BLaER1 treated with 17β-estradiol and CSF1 and Interleukin-3, amounts not matched to agents 10 nM and 100 nM (cell line): ENCODE measurements at regions not wholly inside any gene's neighbourhood (a gene's known extent, or its start where the extent isn't known, plus 50 kb on each side); places are given as distances from the start of the nearest gene placed in this dataset.

Experiments used
- H3K27ac ChIP-seq, 11 experiments: shearing (Covaris generic); formaldehyde crosslinking; 2 replicates each; pipeline ENCODE4 v1.8.1; 2022
- H3K27me3 ChIP-seq, 11 experiments: shearing (Covaris generic); formaldehyde crosslinking; 2 replicates each; pipeline ENCODE4 v1.8.1; 2022
- H3K36me3 ChIP-seq, 11 experiments: shearing (Covaris generic); formaldehyde crosslinking; 2 replicates each; pipeline ENCODE4 v1.8.1; 2022
- H3K4me1 ChIP-seq, 10 experiments: shearing (Covaris generic); formaldehyde crosslinking; 2 replicates each; pipeline ENCODE4 v1.8.1; 2022
- H3K4me2 ChIP-seq, 11 experiments: shearing (Covaris generic); formaldehyde crosslinking; 2 replicates each; pipeline ENCODE4 v1.8.1; 2022
- H3K4me3 ChIP-seq, 10 experiments: shearing (Covaris generic); formaldehyde crosslinking; 2 replicates each; pipeline ENCODE4 v1.8.1; 2022
- H3K9ac ChIP-seq, 11 experiments: shearing (Covaris generic); formaldehyde crosslinking; 2 replicates each; pipeline ENCODE4 v1.8.1; 2022
- H3K9me3 ChIP-seq, 11 experiments: shearing (Covaris generic); formaldehyde crosslinking; replicated peaks in 1 of 11; 2 replicates each; pipeline ENCODE4 v1.8.1; 2022
- H4K20me1 ChIP-seq, 11 experiments: shearing (Covaris generic); formaldehyde crosslinking; 2 replicates each; pipeline ENCODE4 v1.8.1; 2022
- Cebpa-rat ChIP-seq, 11 experiments: shearing (Covaris generic); IDR thresholded peaks; 2 replicates each; pipeline ENCODE4 v1.8.1; 2022

DNA sequence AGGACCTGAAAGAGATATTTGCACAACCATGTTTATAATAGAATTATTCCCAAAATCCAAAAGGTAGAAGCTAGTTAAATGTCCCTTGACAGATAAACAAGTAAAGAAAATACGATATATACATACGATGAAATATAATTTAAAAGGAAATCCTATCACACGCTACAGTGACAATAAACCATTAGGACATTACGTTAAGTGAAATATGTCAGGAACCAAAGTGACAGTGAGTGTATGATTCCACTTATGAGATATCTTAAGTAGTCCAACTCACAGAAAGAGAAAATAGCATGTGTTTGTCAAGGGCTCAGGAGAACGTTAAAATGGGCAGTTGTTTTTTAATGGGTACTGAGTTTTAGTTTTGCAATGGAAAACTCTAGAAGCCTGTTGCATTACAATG is 212.7 kb upstream of the PMFBP1 start:
- no peak overlapping the region for H3K4me3 ChIP-seq
- H3K4me2 ChIP-seq: no peak overlapping the region

DNA sequence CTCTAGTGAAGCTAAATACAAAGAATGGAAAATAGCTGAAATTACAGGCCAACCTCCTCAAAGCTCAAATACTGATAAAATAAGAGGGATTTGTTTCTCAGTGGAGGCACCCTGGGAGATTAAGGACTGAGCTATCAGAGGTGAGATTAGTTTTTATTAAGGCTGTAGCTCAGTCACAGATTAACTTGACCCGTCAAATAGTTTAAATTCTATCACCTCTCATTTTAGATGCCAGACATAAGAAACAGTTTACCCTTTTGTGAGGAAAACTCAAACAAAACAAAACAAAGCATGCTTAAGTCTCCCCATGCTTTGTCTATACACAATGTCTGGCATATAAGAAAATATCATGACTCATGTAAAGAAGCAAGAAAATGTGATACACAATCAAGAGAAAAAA is 208.3 kb upstream of the PMFBP1 start:
- Histone ChIP-seq H3K4me2 (no peak overlapping the region), H3K4me1 (no peaks in the 10 kb centered on the region), H3K4me3 (no peak overlapping the region), H3K9me3 (peaks cover 0 to 13% (median 0%) of the 10 kb centered on the region in 11 experiments; a peak in 1 of 22 replicates), H4K20me1 (no peaks in the 10 kb centered on the region), H3K36me3 (no peaks in the 10 kb centered on the region), H3K27me3 (no peaks in the 10 kb centered on the region), H3K27ac (no peak overlapping the region), H3K9ac (no peak overlapping the region)
- no peak for TF ChIP-seq Cebpa-rat (IDR thresholded peaks at IDR 0.05)

More for the DNA sequence above, 212.7 kb upstream of the PMFBP1 start:
- no peak for TF ChIP-seq Cebpa-rat (IDR thresholded peaks at IDR 0.05)
- Histone ChIP-seq H3K36me3 (peaks cover 0 to 12% (median 2%) of the 10 kb centered on the region in 11 experiments; a peak in 5 of 22 replicates), H3K27ac (no peak overlapping the region), H3K9me3 (peaks cover 0 to 43% (median 15%) of the 10 kb centered on the region in 11 experiments; a peak in 18 of 22 replicates), H3K9ac (no peak overlapping the region), H3K27me3 (no peaks in the 10 kb centered on the region), H3K4me1 (no peaks in the 10 kb centered on the region), H4K20me1 (no peaks in the 10 kb centered on the region)

DNA sequence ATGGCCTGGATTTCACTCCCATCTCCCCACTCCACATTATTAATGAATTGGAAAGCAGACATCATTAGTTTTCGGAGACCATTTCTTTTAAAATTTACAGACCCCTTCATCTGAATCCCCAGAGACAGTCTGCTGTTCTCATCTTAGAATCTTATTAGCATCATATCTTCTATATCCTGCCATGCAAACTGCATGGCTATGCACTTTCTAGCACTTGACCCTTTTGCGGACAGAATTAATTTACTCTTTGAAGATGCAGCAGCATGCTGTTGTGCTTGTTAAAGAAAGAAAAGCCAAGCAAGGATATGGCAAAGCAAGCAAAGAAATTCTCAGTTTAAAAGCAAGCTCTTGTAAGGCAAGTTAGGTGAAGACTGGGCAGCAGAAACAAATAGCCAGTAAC is 201.2 kb upstream of the PMFBP1 start:
- no peak for TF ChIP-seq Cebpa-rat (IDR thresholded peaks at IDR 0.05)
- no peaks in the 10 kb centered on the region for H3K27me3 ChIP-seq
- H3K9me3 ChIP-seq: peaks cover 0 to 8% (median 0%) of the 10 kb centered on the region in 11 experiments; a peak in 5 of 22 replicates
- no peaks in the 10 kb centered on the region for H4K20me1 ChIP-seq
- no peak overlapping the region for H3K27ac ChIP-seq
- no peak overlapping the region for H3K9ac ChIP-seq
- H3K4me1 ChIP-seq: peaks cover 6 to 18% (median 15%) of the 10 kb centered on the region in 10 experiments; a peak in 17 of 20 replicates
- H3K4me3 ChIP-seq: no peak overlapping the region
- H3K36me3 ChIP-seq: 0 out of 22 replicates have a peak, but pooled peaks cover 0 to 8% (median 0%) of the 10 kb centered on the region in 11 experiments
- H3K4me2 ChIP-seq: no peak overlapping the region

DNA sequence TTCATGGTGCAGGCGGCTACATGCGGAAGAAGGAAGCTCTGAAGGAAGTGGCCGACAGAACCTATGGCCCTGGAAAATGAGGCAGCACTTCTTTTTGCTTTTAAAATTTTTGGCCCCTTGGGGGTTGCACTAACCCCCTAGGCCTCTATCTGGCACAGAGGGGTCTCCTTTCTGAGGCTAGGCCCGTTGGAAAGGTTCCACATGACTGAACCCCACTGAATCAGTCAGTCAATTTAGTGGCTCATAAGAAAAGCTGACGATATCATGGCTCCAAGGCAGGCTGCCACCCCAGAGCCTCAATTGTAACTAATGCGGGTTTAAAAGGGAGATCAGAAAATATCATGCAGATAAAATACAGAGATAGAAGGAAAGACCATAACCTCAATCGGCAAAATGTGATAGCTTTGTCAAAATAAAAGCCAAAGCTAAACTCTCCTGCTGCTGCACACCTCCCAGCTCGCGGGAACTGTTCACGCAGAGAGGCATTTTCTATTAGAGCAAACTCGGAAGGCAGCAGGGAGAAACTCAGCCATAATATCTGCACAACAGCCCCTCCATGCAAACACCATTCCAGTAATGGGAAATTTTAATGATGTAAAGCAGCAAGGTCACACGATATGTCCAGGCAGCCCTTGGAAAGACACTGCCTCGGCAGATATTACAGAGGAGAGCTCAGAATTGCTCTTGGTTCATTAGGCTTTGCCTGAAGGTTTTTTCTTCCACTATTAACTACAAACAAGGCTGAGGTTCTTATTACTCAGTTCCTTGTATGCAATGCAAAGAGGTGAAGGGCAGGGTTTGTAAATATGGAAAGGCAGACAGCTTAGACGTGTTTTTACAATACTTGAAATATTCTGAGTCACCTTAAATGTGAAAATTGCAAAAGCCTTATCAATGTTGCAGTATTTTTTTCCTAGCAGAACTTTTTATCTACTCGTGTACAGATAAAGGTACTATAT is 200.4 kb upstream of the PMFBP1 start:
- 0 out of 22 replicates have a peak, but pooled peaks of 1 of the 11 experiments have one; percentile 1 for TF ChIP-seq Cebpa-rat (IDR thresholded peaks at IDR 0.05)
- H3K27ac ChIP-seq: peak overlapping the region in 4 of 11 experiments; percentile 3 to 52 (median 40); a peak in 6 of 22 replicates

DNA sequence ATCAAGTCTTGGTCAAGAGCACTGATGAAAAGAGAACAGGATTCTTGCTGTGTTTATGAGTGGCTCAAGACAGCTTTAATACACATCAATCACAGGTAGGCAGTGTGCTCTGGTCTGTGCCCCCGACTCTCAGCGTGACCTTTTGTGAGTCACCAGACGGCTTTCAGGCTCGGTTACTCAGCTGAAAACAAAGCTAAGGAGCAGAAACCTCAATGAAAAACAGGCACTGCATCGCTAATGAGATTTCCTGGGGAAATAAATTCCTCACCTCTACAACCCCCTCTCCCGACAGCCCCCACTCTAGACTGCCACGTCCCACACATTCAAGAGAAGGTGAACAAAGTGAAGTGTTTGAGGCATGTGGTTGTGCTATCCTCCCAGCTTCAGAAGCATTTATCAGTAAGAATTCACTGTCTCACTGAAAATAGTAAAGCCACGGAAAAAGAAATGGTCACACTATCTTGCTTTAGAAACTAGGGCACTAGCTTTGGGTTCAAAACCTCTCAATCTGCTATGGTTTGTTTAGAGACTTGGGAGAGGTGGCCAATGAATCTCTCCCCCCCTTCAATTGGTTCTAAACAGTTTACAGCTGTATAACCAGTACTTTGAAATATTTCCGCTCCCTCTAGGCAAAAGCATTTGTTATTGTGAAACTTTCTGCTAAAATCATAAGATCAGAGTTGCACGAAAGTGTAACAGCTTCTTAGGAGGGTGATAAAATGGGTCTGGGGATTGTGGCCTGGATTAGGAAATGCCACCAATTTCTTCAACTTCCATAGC is 199.5 kb upstream of the PMFBP1 start:
- H3K9me3 ChIP-seq: peaks cover 7 to 20% (median 12%) of the 10 kb centered on the region in 11 experiments; a peak in 19 of 22 replicates
- TF ChIP-seq Cebpa-rat (IDR thresholded peaks at IDR 0.05): peak in 2 of 11 experiments; percentile 44 to 63; a peak in 2 of 22 replicates
- 0 out of 22 replicates have a peak, but pooled peaks cover 0 to 8% (median 0%) of the 10 kb centered on the region in 11 experiments for H3K36me3 ChIP-seq
- H4K20me1 ChIP-seq: no peaks in the 10 kb centered on the region
- peaks cover 6 to 18% (median 15%) of the 10 kb centered on the region in 10 experiments; a peak in 17 of 20 replicates for H3K4me1 ChIP-seq
- peak overlapping the region in 7 of 11 experiments; percentile 1 to 52 (median 19); a peak in 7 of 22 replicates for H3K27ac ChIP-seq
- H3K27me3 ChIP-seq: no peaks in the 10 kb centered on the region
- peak overlapping the region; percentile 24 to 58 (median 46) for H3K4me2 ChIP-seq
- H3K9ac ChIP-seq: no peak overlapping the region
- no peak overlapping the region for H3K4me3 ChIP-seq

More for the DNA sequence above, 200.4 kb upstream of the PMFBP1 start:
- H3K9ac ChIP-seq: no peak overlapping the region
- H3K4me3 ChIP-seq: no peak overlapping the region
- H4K20me1 ChIP-seq: no peaks in the 10 kb centered on the region
- H3K4me2 ChIP-seq: peak overlapping the region in 9 of 11 experiments; percentile 30 to 58 (median 48); a peak in 18 of 22 replicates
- H3K4me1 ChIP-seq: peaks cover 6 to 18% (median 15%) of the 10 kb centered on the region in 10 experiments; a peak in 17 of 20 replicates
- 0 out of 22 replicates have a peak, but pooled peaks cover 0 to 8% (median 0%) of the 10 kb centered on the region in 11 experiments for H3K36me3 ChIP-seq
- peaks cover under 1 to 13% (median 4%) of the 10 kb centered on the region in 11 experiments; a peak in 13 of 22 replicates for H3K9me3 ChIP-seq
- H3K27me3 ChIP-seq: no peaks in the 10 kb centered on the region

DNA sequence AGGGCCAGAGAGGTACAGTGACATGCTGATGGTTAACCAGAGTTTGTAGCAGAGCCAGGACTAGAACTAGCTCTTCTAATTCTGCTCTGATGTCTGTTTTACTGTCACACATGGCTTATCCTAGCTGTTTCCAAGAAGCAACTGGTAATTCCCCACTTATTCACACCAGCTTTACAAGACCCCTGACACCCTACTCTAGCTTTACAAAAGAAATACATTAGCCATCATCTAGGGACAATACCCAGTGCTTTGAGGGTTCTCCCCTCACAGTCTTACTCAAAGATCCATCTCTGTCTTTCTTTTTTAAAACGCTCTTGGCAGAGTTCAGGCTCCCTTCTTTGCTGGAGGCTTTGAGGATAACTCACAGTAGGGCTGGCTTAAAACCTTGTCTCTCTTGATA is 197.3 kb upstream of the PMFBP1 start:
- Histone ChIP-seq H3K4me2 (no peak overlapping the region), H3K27ac (no peak overlapping the region), H4K20me1 (no peaks in the 10 kb centered on the region), H3K4me3 (no peak overlapping the region), H3K27me3 (no peaks in the 10 kb centered on the region), H3K9ac (no peak overlapping the region), H3K9me3 (peaks cover 12 to 26% (median 18%) of the 10 kb centered on the region in 11 experiments; a peak in 20 of 22 replicates), H3K36me3 (0 out of 22 replicates have a peak, but pooled peaks cover 0 to 8% (median 0%) of the 10 kb centered on the region in 11 experiments), H3K4me1 (peaks cover 6 to 18% (median 15%) of the 10 kb centered on the region in 10 experiments; a peak in 17 of 20 replicates)
- no peak for TF ChIP-seq Cebpa-rat (IDR thresholded peaks at IDR 0.05)

DNA sequence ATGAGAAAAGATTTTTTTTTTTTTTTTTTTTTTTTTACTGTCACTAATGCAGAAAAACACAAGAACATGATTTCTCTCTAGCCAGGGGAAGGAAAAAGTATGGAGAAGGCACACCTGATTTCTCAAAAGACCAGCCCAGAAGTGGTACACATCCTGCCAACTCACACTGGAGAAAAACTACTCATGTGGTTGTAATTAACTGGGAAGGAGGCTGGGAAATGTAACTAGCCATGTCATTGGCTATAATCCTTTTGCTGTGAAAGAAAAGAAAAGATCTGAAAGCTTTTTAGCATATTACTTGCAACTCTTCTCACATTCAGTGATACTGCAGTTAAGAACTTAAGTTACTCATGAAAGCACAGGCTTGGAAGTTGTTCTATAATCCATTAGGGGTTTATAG is 195.9 kb upstream of the PMFBP1 start:
- Histone ChIP-seq H4K20me1 (no peaks in the 10 kb centered on the region), H3K4me3 (no peak overlapping the region), H3K27me3 (no peaks in the 10 kb centered on the region), H3K36me3 (no peaks in the 10 kb centered on the region), H3K27ac (no peak overlapping the region), H3K4me1 (peaks cover 9 to 18% (median 16%) of the 10 kb centered on the region in 10 experiments; a peak in 18 of 20 replicates), H3K9ac (no peak overlapping the region), H3K9me3 (peaks cover 12 to 26% (median 16%) of the 10 kb centered on the region in 11 experiments; a peak in 20 of 22 replicates), H3K4me2 (no peak overlapping the region)
- no peak for TF ChIP-seq Cebpa-rat (IDR thresholded peaks at IDR 0.05)

DNA sequence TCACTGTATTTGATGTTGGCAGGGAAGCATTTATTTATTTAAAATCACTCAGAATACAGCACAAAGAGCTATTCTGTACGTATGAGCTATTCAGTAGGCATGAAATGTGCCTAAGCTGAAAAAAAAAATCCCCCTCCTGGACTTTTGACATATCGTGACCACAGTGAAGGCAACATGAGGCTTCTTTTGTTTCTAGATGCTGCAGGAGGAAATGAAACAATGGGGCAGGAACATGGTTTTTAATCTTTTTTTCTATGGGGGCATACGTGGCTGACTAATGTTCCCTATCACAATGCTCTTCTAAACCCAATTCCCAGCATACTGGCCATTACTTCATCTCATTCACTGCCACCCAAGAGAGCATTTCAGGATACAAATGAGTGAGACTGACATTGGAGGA is 191.0 kb upstream of the PMFBP1 start:
- Histone ChIP-seq H3K9me3 (peaks cover 7 to 25% (median 15%) of the 10 kb centered on the region in 11 experiments; a peak in 19 of 22 replicates), H3K4me2 (peak overlapping the region in 1 of 11 experiments; percentile 14; a peak in 1 of 22 replicates), H3K27ac (no peak overlapping the region), H3K4me1 (peaks cover 0 to 8% (median 0%) of the 10 kb centered on the region in 10 experiments; a peak in 1 of 20 replicates), H4K20me1 (no peaks in the 10 kb centered on the region; a peak in 1 of 22 replicates), H3K27me3 (no peaks in the 10 kb centered on the region), H3K9ac (no peak overlapping the region), H3K36me3 (no peaks in the 10 kb centered on the region), H3K4me3 (no peak overlapping the region)
- no peak for TF ChIP-seq Cebpa-rat (IDR thresholded peaks at IDR 0.05)
